T follicular helper cell (primary cell): ENCODE measurements at regions not wholly inside any gene's neighbourhood (a gene's known extent, or its start where the extent isn't known, plus 50 kb on each side); places are given as distances from the start of the nearest gene placed in this dataset.

Experiments used
- DNase-seq: peaks from one replicate; pipeline ENCODE4 v3.0.0-alpha.2; 2020; ENCODE audit warnings: low read depth

- no peak for DNase-seq
These were observed 77.4 kb downstream of the NCOR2 start for GRCh38 chr12:124489915-124490583.

GRCh38 chr12:124489220-124489619 lies 78.2 kb downstream of the NCOR2 start:
- no peak for DNase-seq

GRCh38 chr12:124488520-124488919 lies 78.9 kb downstream of the NCOR2 start:
- DNase-seq = no peak

GRCh38 chr12:124487834-124488165 lies 79.6 kb downstream of the NCOR2 start:
- no peak for DNase-seq

GRCh38 chr12:124487066-124487833 lies 80.2 kb downstream of the NCOR2 start:
- DNase-seq = no peak

- DNase-seq = no peak
These were observed 81.0 kb downstream of the NCOR2 start for GRCh38 chr12:124486346-124486963.

- no peak for DNase-seq
These were observed 82.0 kb downstream of the NCOR2 start for GRCh38 chr12:124485371-124485770.

- DNase-seq = no peak
These were observed 82.9 kb downstream of the NCOR2 start for GRCh38 chr12:124484526-124484953.

GRCh38 chr12:124484067-124484466 lies 83.3 kb downstream of the NCOR2 start:
- no peak for DNase-seq

GRCh38 chr12:124482901-124483799 lies 84.3 kb downstream of the NCOR2 start:
- no peak for DNase-seq

- no peak for DNase-seq
These were observed 84.9 kb downstream of the NCOR2 start for GRCh38 chr12:124482567-124482893.

- DNase-seq = no peak
These were observed 85.4 kb downstream of the NCOR2 start for GRCh38 chr12:124481772-124482566.

GRCh38 chr12:124481257-124481750 lies 86.1 kb downstream of the NCOR2 start:
- DNase-seq = no peak

- no peak for DNase-seq
These were observed 86.7 kb downstream of the NCOR2 start for GRCh38 chr12:124480469-124481256.

- no peak for DNase-seq
These were observed 87.5 kb downstream of the NCOR2 start for GRCh38 chr12:124479680-124480468.

GRCh38 chr12:124478985-124479645 lies 88.3 kb downstream of the NCOR2 start:
- no peak for DNase-seq

GRCh38 chr12:124478416-124478815 lies 89.0 kb downstream of the NCOR2 start:
- DNase-seq = no peak

- DNase-seq = no peak
These were observed 90.1 kb downstream of the NCOR2 start for GRCh38 chr12:124477107-124477915.
